SKM-1 treated with dmso at 0.1 percent for 144 hours (cell line): ENCODE measurements at regions not wholly inside any gene's neighbourhood (a gene's known extent, or its start where the extent isn't known, plus 50 kb on each side); places are given as distances from the start of the nearest gene placed in this dataset.

Experiments used
- DNase-seq: peaks from one replicate; lab custom pipeline; 2025; ENCODE audit not compliant: unreplicated experiment; lab: John Stamatoyannopoulos, UW

GRCh38 chr20:59376109-59376841 is 75.9 kb downstream of the EDN3 start:
- no peak for DNase-seq

DNA sequence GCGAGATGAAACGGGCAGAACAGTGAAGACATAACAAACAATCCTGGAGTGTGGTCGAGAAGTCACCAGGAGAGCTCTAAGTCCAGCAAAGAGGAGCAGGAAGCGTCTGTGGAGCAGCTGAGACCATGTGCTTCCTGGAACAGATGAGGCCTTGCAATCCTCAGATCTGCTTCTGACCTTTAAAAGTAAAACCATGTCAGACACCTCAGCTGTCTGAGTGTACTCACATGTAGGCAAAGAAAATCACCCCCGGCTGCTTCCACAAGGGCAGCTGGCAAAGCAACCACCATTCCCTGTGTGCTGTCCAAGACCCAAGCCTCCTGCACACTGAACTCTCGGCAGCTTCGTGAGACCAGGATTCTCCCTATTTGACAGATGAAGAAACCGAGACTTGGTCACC is 76.6 kb downstream of the EDN3 start:
- DNase-seq, result no peak

GRCh38 chr20:59377842-59378241 is 77.4 kb downstream of the EDN3 start:
- no peak for DNase-seq

DNA sequence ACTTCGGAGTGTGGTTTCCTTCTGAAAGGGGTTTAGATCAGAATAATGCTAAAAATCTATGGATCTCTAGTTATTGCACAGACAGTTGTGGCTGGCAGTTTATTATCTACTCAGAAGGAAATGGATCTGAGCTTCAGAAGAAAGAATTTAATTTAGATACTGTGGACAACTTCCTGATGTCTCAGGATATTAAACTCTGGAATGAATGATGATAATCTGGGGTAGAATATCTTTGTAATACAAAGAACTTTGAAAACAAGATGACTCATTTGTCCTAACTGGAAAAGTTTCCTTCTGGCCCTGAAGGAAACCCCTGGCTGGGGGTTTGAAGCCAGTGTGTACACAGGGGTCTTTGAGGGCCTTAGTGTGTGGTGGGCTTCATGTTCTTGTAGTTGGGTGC is 78.0 kb downstream of the EDN3 start:
- DNase-seq, result no peak

DNA sequence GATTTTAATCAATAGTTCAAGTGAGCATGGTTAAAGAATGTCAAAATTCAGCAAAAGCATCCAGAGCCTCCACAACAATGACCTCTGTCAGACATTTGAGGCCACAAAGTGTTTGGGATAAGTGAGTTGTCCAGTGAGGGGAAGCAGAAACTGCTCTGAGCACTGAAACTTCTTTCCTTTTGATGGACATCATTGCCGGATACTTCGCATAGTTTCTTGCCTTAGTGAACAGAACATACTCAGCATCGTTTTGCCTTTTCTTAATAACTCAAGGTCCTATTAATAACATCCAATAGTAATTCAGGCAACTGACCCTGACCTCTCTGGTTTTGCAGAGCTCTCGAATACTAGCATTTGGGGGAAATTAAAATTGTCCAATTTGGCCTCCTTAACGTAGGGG is 78.6 kb downstream of the EDN3 start:
- no peak for DNase-seq

DNA sequence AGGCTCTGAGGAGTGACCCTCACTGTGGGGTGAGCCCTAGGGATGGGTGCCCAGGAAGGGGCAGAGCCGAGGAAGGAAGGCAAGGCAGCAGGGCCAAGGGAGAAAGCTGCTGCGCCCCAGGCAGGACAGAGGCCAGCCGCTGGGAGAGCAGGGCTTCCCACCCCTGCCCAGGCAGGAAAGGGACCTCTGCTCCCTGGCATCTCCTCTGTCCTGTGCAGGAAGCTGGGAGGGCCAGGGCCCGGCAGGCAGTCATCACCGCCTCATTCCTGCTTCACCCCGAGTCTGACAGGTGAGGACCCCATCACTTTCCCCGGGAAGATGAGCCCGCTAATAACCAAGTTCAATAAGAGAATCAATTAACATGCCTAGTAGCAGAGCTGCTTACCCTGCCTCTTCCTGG is 81.3 kb downstream of the EDN3 start:
- no peak for DNase-seq

- DNase-seq, result no peak
Measured at GRCh38 chr20:59382157-59382725, 81.8 kb downstream of the EDN3 start.

GRCh38 chr20:59382907-59383306 is 82.5 kb downstream of the EDN3 start:
- DNase-seq, result no peak

- no peak for DNase-seq
Measured at GRCh38 chr20:59385038-59385437, 84.6 kb downstream of the EDN3 start.

GRCh38 chr20:59385480-59385879 is 85.1 kb downstream of the EDN3 start:
- DNase-seq, result no peak

DNA sequence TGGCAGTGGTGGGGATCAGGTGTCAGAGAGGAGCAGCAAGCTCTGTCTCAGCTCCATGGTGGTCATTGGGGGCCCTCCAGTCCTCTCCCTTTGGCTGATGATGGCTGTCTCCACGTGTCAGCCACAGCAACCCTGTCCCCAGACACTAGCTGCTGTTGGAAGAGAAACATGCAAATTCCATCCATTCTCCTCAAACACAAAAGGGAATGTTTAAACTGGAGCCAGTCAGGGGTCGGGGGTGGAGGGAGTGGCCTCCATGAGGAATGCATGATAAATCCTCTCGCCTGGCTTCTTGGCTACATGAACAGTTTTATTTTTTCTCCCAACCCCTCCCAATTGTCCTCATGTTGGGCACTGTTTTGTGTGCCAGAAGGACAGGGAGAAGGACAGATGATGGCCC is 86.4 kb downstream of the EDN3 start:
- DNase-seq, result no peak

DNA sequence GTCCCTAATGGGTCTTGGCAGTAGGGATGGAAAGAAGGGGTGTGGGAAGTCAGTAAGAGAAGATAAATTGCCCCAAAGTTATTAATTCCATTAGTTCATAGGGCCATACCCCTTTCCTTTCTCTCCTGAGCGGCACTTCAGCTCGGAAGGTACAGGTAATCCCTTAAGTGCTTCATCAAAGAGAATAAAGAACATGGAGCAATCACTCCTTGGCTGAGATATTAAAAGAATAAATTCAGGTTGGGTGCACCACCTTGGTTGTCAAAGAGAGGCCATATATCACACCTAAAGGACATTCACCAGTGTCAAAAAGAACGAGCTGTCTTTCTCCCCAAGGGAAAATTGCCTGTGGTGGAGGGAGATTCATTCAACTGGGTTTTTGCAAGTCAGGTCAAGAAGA is 87.5 kb downstream of the EDN3 start:
- no peak for DNase-seq

DNA sequence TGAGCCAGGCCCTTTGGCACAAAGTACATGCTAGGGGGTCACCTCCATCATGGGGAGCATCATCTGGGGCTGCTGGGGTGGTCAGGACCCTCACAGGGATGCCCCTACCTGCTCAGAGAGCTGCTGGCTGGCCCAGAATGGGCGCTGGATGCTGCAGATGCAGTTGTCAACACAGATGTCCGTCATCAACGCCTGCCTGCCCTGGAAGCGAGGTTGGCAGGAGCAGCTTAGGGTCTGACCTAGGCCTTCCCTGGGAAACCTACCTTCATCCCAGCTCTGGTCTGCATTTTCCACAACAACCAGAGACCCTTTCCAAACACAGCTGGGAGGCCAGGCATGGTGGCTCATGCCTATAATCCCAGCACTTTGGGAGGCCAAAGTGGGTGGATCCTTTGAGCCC is 88.0 kb downstream of the EDN3 start:
- DNase-seq, result no peak

- no peak for DNase-seq
Measured at GRCh38 chr20:59390437-59390836, 90.0 kb downstream of the EDN3 start.

DNA sequence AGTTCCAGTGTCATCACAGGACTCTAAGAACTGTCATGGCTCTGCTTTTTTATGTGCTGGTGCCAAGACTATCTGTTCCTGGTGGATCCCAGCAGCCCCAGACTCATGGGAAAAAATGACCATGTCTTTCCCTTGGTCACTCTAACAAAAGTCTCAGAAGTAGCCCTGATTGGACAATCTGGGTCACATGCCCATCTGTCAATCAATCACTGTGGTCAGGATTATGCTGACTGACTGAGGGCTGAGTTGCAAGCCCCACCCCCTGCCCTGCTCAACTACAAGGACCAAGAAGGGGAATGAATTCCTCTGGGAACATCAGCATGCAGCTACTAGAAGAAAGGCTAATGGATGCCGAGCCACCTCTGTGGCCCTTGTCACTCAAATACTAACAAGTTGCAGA is 91.6 kb downstream of the EDN3 start:
- DNase-seq, result no peak

DNA sequence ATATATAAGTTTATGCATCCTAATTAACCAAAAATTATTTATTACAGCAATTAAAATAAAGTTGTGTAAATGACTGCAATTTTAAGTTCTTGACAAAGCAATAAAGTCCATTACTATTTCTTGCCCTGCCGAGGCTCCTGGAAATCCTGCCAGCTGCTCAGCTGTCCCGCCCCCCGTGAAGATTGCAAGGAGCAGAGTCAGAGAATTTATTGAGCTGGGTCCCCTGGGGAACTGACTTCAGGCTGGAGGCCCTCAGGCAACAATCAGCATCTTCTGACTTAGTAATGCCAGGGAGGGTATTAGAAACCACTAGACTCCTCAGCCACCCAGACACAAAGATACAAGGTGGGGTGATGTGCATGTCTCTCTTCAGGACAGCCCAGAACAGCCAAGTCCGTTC is 92.3 kb downstream of the EDN3 start:
- no peak for DNase-seq

DNA sequence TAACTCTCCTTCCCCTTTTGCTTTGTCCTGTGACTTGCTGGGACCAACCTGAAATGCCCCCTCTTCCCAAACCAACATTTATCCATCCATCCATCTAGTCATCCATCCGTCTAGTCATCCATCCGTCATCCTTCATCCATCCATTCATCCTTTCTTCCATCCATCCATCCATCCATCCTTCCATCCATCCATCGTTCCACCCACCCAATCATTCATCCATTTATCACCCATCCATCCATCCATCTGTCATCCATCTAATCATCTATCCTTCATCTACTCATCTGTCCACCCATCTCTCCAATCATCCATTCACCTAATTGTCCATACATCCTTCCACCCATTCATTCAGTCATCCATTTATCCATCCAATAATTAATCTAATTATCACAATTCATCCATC is 92.7 kb downstream of the EDN3 start:
- DNase-seq, result no peak

- no peak for DNase-seq
Measured at GRCh38 chr20:59395729-59396128, 95.3 kb downstream of the EDN3 start.

GRCh38 chr20:59398537-59399205 is 98.3 kb downstream of the EDN3 start:
- DNase-seq, result no peak

DNA sequence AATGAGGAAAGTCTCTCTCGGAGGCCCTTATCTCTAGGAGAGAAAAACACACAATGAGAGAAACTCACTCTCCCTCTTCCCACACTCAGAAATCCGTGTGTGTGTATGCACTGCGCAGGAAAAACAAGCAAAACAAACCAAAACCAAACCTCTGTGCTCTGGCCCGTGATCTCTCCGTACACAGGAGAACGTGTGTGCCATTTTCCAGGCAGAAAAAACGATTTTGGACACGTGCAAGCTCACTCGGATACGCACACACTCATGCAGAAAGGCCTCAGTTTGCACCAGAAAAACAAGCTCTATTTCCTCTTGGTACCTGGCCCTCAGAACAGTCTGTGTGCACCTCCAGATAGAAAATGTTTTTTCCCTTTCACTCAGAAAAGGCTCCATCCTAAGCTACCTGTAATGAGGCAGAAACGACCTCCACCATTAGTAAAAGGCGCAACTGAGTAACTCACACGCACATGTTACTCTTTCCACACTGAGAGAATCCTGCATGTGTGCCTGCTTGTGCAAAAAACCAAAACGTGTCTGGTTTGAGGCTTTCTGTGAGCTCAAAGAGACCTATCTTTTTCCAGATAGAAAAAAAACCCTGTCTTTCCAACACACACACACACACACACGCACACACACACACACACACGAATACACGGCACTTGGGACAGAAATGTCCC is 99.2 kb downstream of the EDN3 start:
- DNase-seq, result no peak

DNA sequence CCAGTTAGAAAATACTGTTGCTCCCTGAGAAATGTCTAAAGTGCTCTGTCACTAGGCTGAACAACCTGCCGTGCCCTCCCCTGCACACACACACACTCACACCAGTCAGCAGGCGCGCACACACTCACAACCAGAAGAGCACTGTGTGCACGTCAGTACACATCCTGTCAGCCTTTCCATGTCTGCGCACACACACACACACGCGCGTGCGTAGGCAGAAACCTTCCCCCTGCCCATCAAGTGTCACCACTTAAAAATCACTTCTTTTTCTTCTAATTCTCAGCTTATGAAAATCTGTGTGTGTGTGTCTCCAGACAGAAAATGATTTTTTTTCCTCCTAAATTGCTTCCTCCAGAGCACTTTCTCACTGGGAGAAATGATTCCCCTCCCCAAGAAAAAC is 100.3 kb downstream of the EDN3 start:
- DNase-seq, result no peak

GRCh38 chr20:59402681-59403080 is 102.3 kb downstream of the EDN3 start:
- DNase-seq, result no peak
